ENCODE measurements at regions not wholly inside any gene's neighbourhood (a gene's known extent, or its start where the extent isn't known, plus 50 kb on each side); places are given as distances from the start of the nearest gene placed in this dataset.

GRCh38 chr3:99425930-99426329, 212.5 kb upstream of the COL8A1 start:
- no peak for TF ChIP-seq CTCF (IDR thresholded peaks at IDR 0.05)
- no peak for TF ChIP-seq POLR2A (IDR thresholded peaks at IDR 0.05)
